Activated CD8-positive, alpha-beta T cell treated with anti-CD3 and anti-CD28 coated beads, Interleukin-2, amount 10 ng/mL, durations not matched to agents 7 days and 5 days (primary cell): ENCODE measurements at regions not wholly inside any gene's neighbourhood (a gene's known extent, or its start where the extent isn't known, plus 50 kb on each side); places are given as distances from the start of the nearest gene placed in this dataset.
"Not testable (repeated sequence)": the region's sequence is repeated elsewhere in the genome, so short reads cannot be mapped to it uniquely, and the experiment has no call there.

Source experiments
- ATAC-seq: fragments of 150-1000 bp; cut with Tn5 transposase; one replicate; pipeline ENCODE4 v1.10.0; 2021; ENCODE audit warnings: moderate library complexity
- CTCF ChIA-PET: fragments of 350-600 bp; sonication (Branson Sonifier 250); formaldehyde crosslinking; loops from one replicate; lab custom pipeline; 2021; ENCODE audit warnings: antibody characterized with exemption; lab: Charles Lee
- POLR2A ChIA-PET: fragments of 350-600 bp; sonication (Branson Sonifier 250); formaldehyde crosslinking; loops from one replicate; lab custom pipeline; 2021; ENCODE audit warnings: antibody characterized with exemption; lab: Charles Lee
- DNase-seq: peaks from one replicate; pipeline ENCODE4 v3.0.0-alpha.2; 2020
- H3K27ac Mint-ChIP-seq: one replicate; pipeline ENCODE4 v1.8.0; 2021; ENCODE audit warnings: mild to moderate bottlenecking, mixed read lengths
- H3K27me3 Mint-ChIP-seq: one replicate; pipeline ENCODE4 v1.8.0; 2021; ENCODE audit warnings: low read depth, mixed read lengths
- H3K36me3 Mint-ChIP-seq: one replicate; pipeline ENCODE4 v1.8.0; 2021; ENCODE audit warnings: low read depth, mixed read lengths
- H3K4me1 Mint-ChIP-seq: one replicate; pipeline ENCODE4 v1.8.0; 2021; ENCODE audit warnings: low read depth, mixed read lengths
- H3K4me3 Mint-ChIP-seq: one replicate; pipeline ENCODE4 v1.8.0; 2021; ENCODE audit warnings: mild to moderate bottlenecking, mixed read lengths
- H3K9me3 Mint-ChIP-seq: one replicate; pipeline ENCODE4 v1.8.0; 2022; ENCODE audit warnings: mixed read lengths; ENCODE audit not compliant: insufficient read depth

GRCh38 chr1:173329726-173330125, 122.6 kb upstream of the TNFSF4 start:
- no peaks in the 10 kb centered on the region for H3K27me3 Mint-ChIP-seq
- DNase-seq (no peak), ATAC-seq (no peak)
- peaks cover 30% of the 10 kb centered on the region for H3K4me1 Mint-ChIP-seq
- no peaks in the 10 kb centered on the region for H3K36me3 Mint-ChIP-seq
- H3K27ac Mint-ChIP-seq: no peak overlapping the region
- ChIA-PET CTCF (no interaction called here), POLR2A (no interaction called here)
- no peak overlapping the region for H3K4me3 Mint-ChIP-seq
- peaks cover 3% of the 10 kb centered on the region for H3K9me3 Mint-ChIP-seq

- Mint-ChIP-seq H3K4me1 (peaks cover 30% of the 10 kb centered on the region), H3K4me3 (peak overlapping the region; percentile 55), H3K27me3 (no peaks in the 10 kb centered on the region), H3K27ac (no peak overlapping the region), H3K36me3 (no peaks in the 10 kb centered on the region), H3K9me3 (peaks cover 3% of the 10 kb centered on the region)
- DNase-seq (no peak), ATAC-seq (no peak)
- POLR2A ChIA-PET: no interaction called here
- CTCF ChIA-PET: no interaction called here
Observed at GRCh38 chr1:173330149-173330951, 123.2 kb upstream of the TNFSF4 start.

GRCh38 chr1:173330952-173331548, 123.9 kb upstream of the TNFSF4 start:
- ChIA-PET POLR2A (interaction anchor here (0.6 kb wide), 1 partner anchor 714 kb away, joined by 3 read pairs; no protein-coding TSS in a partner anchor), CTCF (interaction anchor here (0.8 kb wide), 1 partner anchor 76 kb away, joined by 3 read pairs; no protein-coding TSS in a partner anchor)
- ATAC-seq: peak; percentile 23
- DNase-seq, H3K27me3 Mint-ChIP-seq, H3K9me3 Mint-ChIP-seq, H3K36me3 Mint-ChIP-seq: not testable (repeated sequence)
- H3K4me3 Mint-ChIP-seq: peak overlapping the region; percentile 55
- peak overlapping the region; percentile 48 for H3K27ac Mint-ChIP-seq
- peaks cover 30% of the 10 kb centered on the region for H3K4me1 Mint-ChIP-seq

- ChIA-PET POLR2A (interaction anchor here (0.6 kb wide), 1 partner anchor 713 kb away, joined by 3 read pairs; no protein-coding TSS in a partner anchor), CTCF (interaction anchor here (0.8 kb wide), 1 partner anchor 77 kb away, joined by 3 read pairs; no protein-coding TSS in a partner anchor)
- H3K27ac Mint-ChIP-seq: no peak overlapping the region
- no peaks in the 10 kb centered on the region for H3K27me3 Mint-ChIP-seq
- peaks cover 3% of the 10 kb centered on the region for H3K9me3 Mint-ChIP-seq
- DNase-seq (no peak), ATAC-seq (no peak)
- H3K36me3 Mint-ChIP-seq: no peaks in the 10 kb centered on the region
- H3K4me3 Mint-ChIP-seq: no peak overlapping the region
- H3K4me1 Mint-ChIP-seq: peaks cover 30% of the 10 kb centered on the region
Observed at GRCh38 chr1:173332026-173332425, 124.9 kb upstream of the TNFSF4 start.

- Mint-ChIP-seq H3K9me3 (peaks cover 3% of the 10 kb centered on the region), H3K4me1 (peaks cover 30% of the 10 kb centered on the region), H3K4me3 (no peak overlapping the region), H3K27ac (no peak overlapping the region), H3K27me3 (no peaks in the 10 kb centered on the region), H3K36me3 (no peaks in the 10 kb centered on the region)
- ChIA-PET POLR2A (no interaction called here), CTCF (no interaction called here)
- ATAC-seq (no peak), DNase-seq (no peak)
Observed at GRCh38 chr1:173333581-173333980, 126.5 kb upstream of the TNFSF4 start.

- DNase-seq: no peak
- CTCF ChIA-PET: no interaction called here
- ATAC-seq: no peak
- no peaks in the 10 kb centered on the region for H3K27me3 Mint-ChIP-seq
- no peak overlapping the region for H3K27ac Mint-ChIP-seq
- POLR2A ChIA-PET: no interaction called here
- peaks cover 3% of the 10 kb centered on the region for H3K9me3 Mint-ChIP-seq
- H3K36me3 Mint-ChIP-seq: no peaks in the 10 kb centered on the region
- H3K4me1 Mint-ChIP-seq: peaks cover 9% of the 10 kb centered on the region
- no peak overlapping the region for H3K4me3 Mint-ChIP-seq
Observed at GRCh38 chr1:173337126-173337525, 130.0 kb upstream of the TNFSF4 start.

- H3K4me3 Mint-ChIP-seq: no peak overlapping the region
- CTCF ChIA-PET: interaction anchor here (0.6 kb wide), 1 partner anchor 251 kb away, joined by 3 read pairs; no protein-coding TSS in a partner anchor
- no peak overlapping the region for H3K27ac Mint-ChIP-seq
- ATAC-seq: no peak
- POLR2A ChIA-PET: no interaction called here
- no peaks in the 10 kb centered on the region for H3K27me3 Mint-ChIP-seq
- no peaks in the 10 kb centered on the region for H3K9me3 Mint-ChIP-seq
- DNase-seq: no peak
- no peaks in the 10 kb centered on the region for H3K36me3 Mint-ChIP-seq
- no peaks in the 10 kb centered on the region for H3K4me1 Mint-ChIP-seq
Observed at GRCh38 chr1:173341307-173341706, 134.2 kb upstream of the TNFSF4 start.

- CTCF ChIA-PET: interaction anchor here (0.6 kb wide), 1 partner anchor 250 kb away, joined by 3 read pairs; no protein-coding TSS in a partner anchor
- DNase-seq: no peak
- Mint-ChIP-seq H3K4me1 (no peaks in the 10 kb centered on the region), H3K27me3 (no peaks in the 10 kb centered on the region), H3K27ac (no peak overlapping the region), H3K9me3 (no peaks in the 10 kb centered on the region), H3K36me3 (no peaks in the 10 kb centered on the region), H3K4me3 (no peak overlapping the region)
- POLR2A ChIA-PET: no interaction called here
- no peak for ATAC-seq
Observed at GRCh38 chr1:173341971-173342370, 134.8 kb upstream of the TNFSF4 start.

- H3K4me1 Mint-ChIP-seq: no peaks in the 10 kb centered on the region
- H3K4me3 Mint-ChIP-seq: no peak overlapping the region
- ATAC-seq: no peak
- DNase-seq: no peak
- H3K27ac Mint-ChIP-seq: no peak overlapping the region
- CTCF ChIA-PET: no interaction called here
- POLR2A ChIA-PET: no interaction called here
- H3K9me3 Mint-ChIP-seq: no peaks in the 10 kb centered on the region
- no peaks in the 10 kb centered on the region for H3K36me3 Mint-ChIP-seq
- no peaks in the 10 kb centered on the region for H3K27me3 Mint-ChIP-seq
Observed at GRCh38 chr1:173342736-173343135, 134.4 kb upstream of the PRDX6 start.

GRCh38 chr1:173344034-173344743, 132.9 kb upstream of the PRDX6 start:
- Mint-ChIP-seq H3K4me1 (no peaks in the 10 kb centered on the region), H3K27me3 (no peaks in the 10 kb centered on the region), H3K4me3 (no peak overlapping the region), H3K27ac (no peak overlapping the region), H3K9me3 (no peaks in the 10 kb centered on the region), H3K36me3 (no peaks in the 10 kb centered on the region)
- DNase-seq (no peak), ATAC-seq (no peak)
- POLR2A ChIA-PET: no interaction called here
- CTCF ChIA-PET: no interaction called here

GRCh38 chr1:173347282-173347818, 129.8 kb upstream of the PRDX6 start:
- ATAC-seq: no peak
- CTCF ChIA-PET: no interaction called here
- no peaks in the 10 kb centered on the region for H3K4me1 Mint-ChIP-seq

More at GRCh38 chr1:173347282-173347818, 129.8 kb upstream of the PRDX6 start:
- peaks cover 4% of the 10 kb centered on the region for H3K36me3 Mint-ChIP-seq
- no peaks in the 10 kb centered on the region for H3K27me3 Mint-ChIP-seq
- no peak overlapping the region for H3K27ac Mint-ChIP-seq
- POLR2A ChIA-PET: no interaction called here
- no peak for DNase-seq
- peaks cover 11% of the 10 kb centered on the region for H3K9me3 Mint-ChIP-seq
- H3K4me3 Mint-ChIP-seq: no peak overlapping the region
